ENCODE measurements at regions not wholly inside any gene's neighbourhood (a gene's known extent, or its start where the extent isn't known, plus 50 kb on each side); places are given as distances from the start of the nearest gene placed in this dataset.

GRCh38 chr11:131204282-131204681 is 166.1 kb upstream of the NTM start:
- H3K9me3 Mint-ChIP-seq = no peaks in the 10 kb centered on the region
- no peak overlapping the region for H3K4me3 Mint-ChIP-seq
- H3K27me3 Mint-ChIP-seq (ENCODE audit: low read depth) = peaks cover 37% of the 10 kb centered on the region
- H3K4me1 Mint-ChIP-seq = peaks cover 50% of the 10 kb centered on the region
- H3K36me3 Mint-ChIP-seq (ENCODE audit: low read depth) = no peaks in the 10 kb centered on the region
- TF ChIP-seq CTCF (IDR thresholded peaks at IDR 0.05; ENCODE audit: unreplicated experiment in 3 of 3) = no peak
- H3K27ac Mint-ChIP-seq = no peak overlapping the region

DNA sequence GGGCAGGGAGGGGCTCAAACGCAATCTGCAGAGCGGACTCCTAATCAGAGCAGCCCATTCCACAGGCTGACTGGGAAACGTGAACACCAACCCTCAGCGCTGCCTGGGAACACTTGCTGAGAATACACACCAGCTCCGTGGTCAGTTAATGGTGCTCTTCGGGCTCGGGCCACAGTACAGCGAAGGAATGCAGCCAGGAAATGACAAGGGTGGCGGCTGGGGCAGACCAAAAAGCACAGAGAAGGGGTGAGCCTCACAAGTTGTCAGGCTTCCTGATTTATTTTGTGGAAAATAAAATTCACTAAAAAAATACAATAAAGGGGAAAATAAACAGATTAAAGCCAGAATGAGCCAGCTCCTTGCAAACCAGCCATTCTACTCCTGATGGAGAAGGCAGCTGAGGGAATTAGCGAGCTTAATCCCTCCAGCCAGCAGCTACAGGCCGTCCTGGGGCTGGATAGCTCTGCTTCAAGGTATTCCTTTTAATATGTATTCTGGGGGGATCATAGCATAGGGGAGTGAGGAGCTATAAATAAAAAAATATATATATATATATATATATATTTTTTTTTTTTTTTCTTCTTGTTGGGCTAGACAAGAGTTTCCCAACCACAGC is 165.5 kb upstream of the NTM start:
- no peaks in the 10 kb centered on the region for H3K36me3 Mint-ChIP-seq (ENCODE audit: low read depth)
- no peak for TF ChIP-seq CTCF (IDR thresholded peaks at IDR 0.05; ENCODE audit: unreplicated experiment in 3 of 3)
- H3K4me3 Mint-ChIP-seq = no peak overlapping the region
- H3K9me3 Mint-ChIP-seq = no peaks in the 10 kb centered on the region
- H3K4me1 Mint-ChIP-seq = peaks cover 50% of the 10 kb centered on the region
- H3K27ac Mint-ChIP-seq = peak overlapping the region in 1 of 3 experiments; percentile 19
- peaks cover 37% of the 10 kb centered on the region for H3K27me3 Mint-ChIP-seq (ENCODE audit: low read depth)

DNA sequence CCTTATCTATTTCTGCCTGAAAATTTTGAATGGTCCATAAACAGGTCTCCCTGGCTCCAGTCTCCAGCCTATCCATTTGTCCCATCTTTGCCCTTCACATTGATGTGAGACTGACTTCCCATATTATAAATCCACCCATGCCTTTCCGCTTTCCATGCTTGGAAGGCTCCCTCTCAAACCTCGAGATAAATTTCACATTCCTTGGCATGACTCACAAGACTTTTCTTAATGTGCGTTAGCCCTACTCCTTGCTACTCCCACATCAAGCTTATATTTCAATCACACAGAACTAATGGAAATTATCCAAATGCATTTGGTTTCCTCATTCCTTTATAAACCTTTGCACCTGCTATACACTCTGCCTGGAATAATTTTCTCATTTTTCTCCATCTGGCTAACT is 163.7 kb upstream of the NTM start:
- Mint-ChIP-seq H3K4me3 (no peak overlapping the region), H3K27ac (peak overlapping the region in 2 of 3 experiments; percentile 13 to 24), H3K27me3 (ENCODE audit: low read depth) (peaks cover 29% of the 10 kb centered on the region), H3K4me1 (peaks cover 50% of the 10 kb centered on the region), H3K9me3 (no peaks in the 10 kb centered on the region), H3K36me3 (ENCODE audit: low read depth) (no peaks in the 10 kb centered on the region)
- TF ChIP-seq CTCF (IDR thresholded peaks at IDR 0.05; ENCODE audit: unreplicated experiment in 3 of 3) = no peak

DNA sequence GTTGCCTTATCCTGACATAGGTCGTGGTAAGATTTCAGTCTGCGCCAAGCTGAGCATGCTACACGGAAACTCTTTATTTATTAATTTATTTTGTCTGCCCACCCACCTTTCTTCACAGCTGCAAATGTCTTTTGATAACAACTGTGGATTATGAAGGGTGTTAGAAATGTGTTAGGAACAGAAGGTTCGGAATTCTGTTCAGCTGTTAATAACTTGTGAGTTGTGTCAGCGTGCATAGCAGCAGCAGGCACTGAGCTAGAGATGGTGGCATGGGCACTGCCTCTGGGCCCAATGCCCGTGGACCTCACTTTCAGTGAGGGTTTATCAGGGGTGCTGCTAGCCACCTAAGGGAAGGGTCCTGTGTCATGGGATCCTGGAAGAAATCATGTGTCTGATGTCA is 162.5 kb upstream of the NTM start:
- no peak overlapping the region for H3K4me3 Mint-ChIP-seq
- TF ChIP-seq CTCF (IDR thresholded peaks at IDR 0.05; ENCODE audit: unreplicated experiment in 3 of 3) = no peak
- H3K27ac Mint-ChIP-seq = no peak overlapping the region
- H3K27me3 Mint-ChIP-seq (ENCODE audit: low read depth) = peaks cover 18% of the 10 kb centered on the region
- H3K36me3 Mint-ChIP-seq (ENCODE audit: low read depth) = no peaks in the 10 kb centered on the region
- peaks cover 50% of the 10 kb centered on the region for H3K4me1 Mint-ChIP-seq
- H3K9me3 Mint-ChIP-seq = no peaks in the 10 kb centered on the region

- H3K27me3 Mint-ChIP-seq (ENCODE audit: low read depth) = peaks cover 24% of the 10 kb centered on the region
Measured at GRCh38 chr11:131217313-131218310, 152.8 kb upstream of the NTM start.

More at GRCh38 chr11:131217313-131218310, 152.8 kb upstream of the NTM start:
- no peaks in the 10 kb centered on the region for H3K9me3 Mint-ChIP-seq
- peak in 2 of 3 experiments; percentile 26 to 33 for TF ChIP-seq CTCF (IDR thresholded peaks at IDR 0.05; ENCODE audit: unreplicated experiment in 3 of 3)
- no peak overlapping the region for H3K27ac Mint-ChIP-seq
- H3K4me3 Mint-ChIP-seq = no peak overlapping the region
- H3K4me1 Mint-ChIP-seq = peaks cover 5% of the 10 kb centered on the region
- H3K36me3 Mint-ChIP-seq (ENCODE audit: low read depth) = no peaks in the 10 kb centered on the region
